ENCODE measurements at regions not wholly inside any gene's neighbourhood (a gene's known extent, or its start where the extent isn't known, plus 50 kb on each side); places are given as distances from the start of the nearest gene placed in this dataset.

DNA sequence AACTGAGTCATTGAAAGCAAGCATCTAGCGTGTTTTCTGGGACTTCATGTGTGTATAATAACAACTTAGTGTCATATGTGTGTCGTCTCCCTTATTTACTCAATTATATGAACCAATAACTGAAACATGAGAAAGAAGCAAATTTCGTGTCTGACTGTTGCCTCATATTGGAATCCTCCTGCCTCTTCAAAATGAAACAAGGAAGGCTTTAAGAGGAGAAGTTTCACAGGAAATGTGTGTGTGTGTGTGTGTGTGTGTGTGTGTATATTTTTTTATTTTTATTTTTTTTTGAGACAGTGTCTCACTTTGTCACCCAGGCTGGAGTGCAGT lies 145.8 kb upstream of the SFRP2 start:
- DNase-seq (ENCODE audit: low spot score in 2 of 2) = no peak
- TF ChIP-seq, protein P1, sequence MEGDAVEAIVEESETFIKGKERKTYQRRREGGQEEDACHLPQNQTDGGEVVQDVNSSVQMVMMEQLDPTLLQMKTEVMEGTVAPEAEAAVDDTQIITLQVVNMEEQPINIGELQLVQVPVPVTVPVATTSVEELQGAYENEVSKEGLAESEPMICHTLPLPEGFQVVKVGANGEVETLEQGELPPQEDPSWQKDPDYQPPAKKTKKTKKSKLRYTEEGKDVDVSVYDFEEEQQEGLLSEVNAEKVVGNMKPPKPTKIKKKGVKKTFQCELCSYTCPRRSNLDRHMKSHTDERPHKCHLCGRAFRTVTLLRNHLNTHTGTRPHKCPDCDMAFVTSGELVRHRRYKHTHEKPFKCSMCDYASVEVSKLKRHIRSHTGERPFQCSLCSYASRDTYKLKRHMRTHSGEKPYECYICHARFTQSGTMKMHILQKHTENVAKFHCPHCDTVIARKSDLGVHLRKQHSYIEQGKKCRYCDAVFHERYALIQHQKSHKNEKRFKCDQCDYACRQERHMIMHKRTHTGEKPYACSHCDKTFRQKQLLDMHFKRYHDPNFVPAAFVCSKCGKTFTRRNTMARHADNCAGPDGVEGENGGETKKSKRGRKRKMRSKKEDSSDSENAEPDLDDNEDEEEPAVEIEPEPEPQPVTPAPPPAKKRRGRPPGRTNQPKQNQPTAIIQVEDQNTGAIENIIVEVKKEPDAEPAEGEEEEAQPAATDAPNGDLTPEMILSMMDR (IDR thresholded peaks at IDR 0.05) = no peak
- no peak for TF ChIP-seq POLR2A (IDR thresholded peaks at IDR 0.05)
- intact Hi-C loops (cut with DNase I; ENCODE audit: low total_unique reads) = no loop called here
- 55 to 65% methylated on average over 3 of the region's 3 CpGs for WGBS, 2 donors
- no peak overlapping the region for H3K4me3 ChIP-seq (ENCODE audit: low read depth, poor library complexity, severe bottlenecking)

DNA sequence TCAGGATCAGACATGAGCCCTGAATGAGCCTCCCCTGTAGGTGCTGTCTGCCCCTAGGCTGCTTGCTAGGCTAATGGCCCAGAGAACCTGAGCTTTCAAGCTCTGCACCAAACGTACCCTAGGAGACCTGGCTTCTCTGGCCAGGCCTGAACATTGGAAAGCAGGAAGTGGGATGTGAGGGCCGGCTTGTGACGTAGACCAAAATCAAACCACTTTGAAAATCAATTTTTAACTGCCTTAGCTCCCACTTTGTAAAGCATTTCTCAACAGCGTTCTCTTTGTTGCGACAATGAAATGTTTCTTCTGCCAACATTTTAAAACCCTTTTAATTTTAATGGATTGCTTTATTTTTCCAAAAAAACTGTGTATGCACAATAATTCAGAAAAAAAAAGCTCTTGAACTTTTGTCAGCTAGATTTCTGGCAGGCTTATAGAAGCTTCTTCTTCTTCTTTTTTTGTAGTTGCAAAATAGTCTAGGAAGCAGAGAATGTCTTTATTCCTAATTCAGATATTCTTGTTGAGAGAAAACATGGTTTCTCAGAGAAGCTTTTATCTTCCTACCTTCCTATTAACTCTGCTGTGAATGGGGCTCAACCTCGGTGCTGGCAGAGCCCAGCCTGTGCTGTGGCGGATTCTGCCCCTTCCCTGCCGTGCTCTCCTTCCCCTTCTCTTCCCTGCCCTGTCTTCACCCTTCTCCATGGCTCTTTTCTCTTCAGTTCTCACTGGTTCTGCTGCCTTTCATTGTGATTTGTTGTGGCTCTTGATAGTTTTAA lies 145.2 kb upstream of the SFRP2 start:
- intact Hi-C loops (cut with DNase I; ENCODE audit: low total_unique reads) = no loop called here
- WGBS, 2 donors = 55 to 57% methylated on average over 8 of the region's 8 CpGs
- no peak for DNase-seq (ENCODE audit: low spot score in 2 of 2)
- TF ChIP-seq POLR2A (IDR thresholded peaks at IDR 0.05) = no peak
- TF ChIP-seq, protein P1 (IDR thresholded peaks at IDR 0.05) = no peak
- H3K4me3 ChIP-seq (ENCODE audit: low read depth, poor library complexity, severe bottlenecking) = no peak overlapping the region

DNA sequence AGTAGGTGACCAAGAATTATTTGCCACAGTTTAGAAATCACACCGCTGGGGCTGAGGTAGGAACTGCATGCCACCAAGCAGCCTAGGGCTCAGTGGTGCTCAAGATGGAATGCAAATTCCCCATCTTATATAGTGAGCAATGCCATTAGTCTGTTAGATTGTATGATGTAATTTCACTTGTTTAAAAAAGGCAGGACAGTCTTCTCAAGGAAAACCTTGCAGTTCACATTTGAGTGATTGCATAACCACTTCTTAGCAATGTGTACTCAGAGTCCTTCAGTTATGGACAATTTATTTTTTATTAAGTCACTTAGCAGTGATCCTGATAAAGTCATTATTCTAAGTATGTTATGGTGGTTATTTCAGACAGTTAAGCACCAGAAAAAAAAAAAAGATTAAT lies 142.9 kb upstream of the SFRP2 start:
- no peak for DNase-seq (ENCODE audit: low spot score in 2 of 2)
- H3K4me3 ChIP-seq (ENCODE audit: low read depth, poor library complexity, severe bottlenecking) = no peak overlapping the region
- intact Hi-C loops (cut with DNase I; ENCODE audit: low total_unique reads) = no loop called here
- 79 to 85% methylated on average over 1 of the region's 1 CpG for WGBS, 2 donors
- TF ChIP-seq, protein P1 (IDR thresholded peaks at IDR 0.05) = no peak
- TF ChIP-seq POLR2A (IDR thresholded peaks at IDR 0.05) = no peak

DNA sequence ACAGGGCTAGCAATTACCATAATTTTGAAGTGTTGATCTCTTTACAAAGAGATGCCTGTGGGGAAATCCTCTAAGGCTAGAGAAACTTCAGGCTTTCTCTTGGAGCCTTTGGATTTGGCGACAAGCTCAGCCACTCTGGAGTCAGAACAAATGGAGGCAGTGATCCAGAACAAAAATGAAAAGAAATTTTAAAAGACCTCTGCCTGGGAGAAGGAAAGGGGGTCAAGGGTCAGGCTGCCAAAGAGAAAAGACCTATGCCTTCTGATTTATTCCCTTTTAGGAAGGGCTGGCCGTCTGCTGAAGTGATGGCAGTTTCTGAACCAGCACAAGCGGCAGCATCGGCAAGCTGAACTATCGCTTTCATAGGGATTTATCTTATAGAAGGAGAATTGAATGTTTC lies 140.8 kb upstream of the SFRP2 start:
- WGBS, 2 donors = 49 to 69% methylated on average over 5 of the region's 5 CpGs
- H3K4me3 ChIP-seq (ENCODE audit: low read depth, poor library complexity, severe bottlenecking) = no peak overlapping the region
- intact Hi-C loops (cut with DNase I; ENCODE audit: low total_unique reads) = no loop called here
- TF ChIP-seq, protein P1 (IDR thresholded peaks at IDR 0.05) = no peak
- no peak for TF ChIP-seq POLR2A (IDR thresholded peaks at IDR 0.05)
- no peak for DNase-seq (ENCODE audit: low spot score in 2 of 2)

DNA sequence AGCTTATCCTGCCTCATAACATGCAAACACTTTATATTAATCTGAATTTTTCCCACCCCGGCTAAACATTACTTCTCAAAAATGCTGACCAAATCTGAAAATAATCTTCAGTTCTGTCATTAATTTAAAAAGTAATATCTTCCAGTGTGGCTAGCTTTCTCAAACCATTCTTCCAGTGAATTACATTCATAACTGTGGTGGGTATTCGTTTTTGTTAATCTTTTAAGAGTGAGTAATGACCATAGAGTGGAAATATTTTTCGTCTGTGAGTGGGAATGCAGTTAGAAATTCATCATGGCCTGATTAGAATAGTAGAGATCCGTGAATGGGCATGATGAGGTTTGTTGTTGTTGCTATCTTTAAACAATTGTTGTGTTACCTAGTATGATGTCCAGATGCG lies 138.6 kb upstream of the SFRP2 start:
- no peak overlapping the region for H3K4me3 ChIP-seq (ENCODE audit: low read depth, poor library complexity, severe bottlenecking)
- 70 to 71% methylated on average over 5 of the region's 5 CpGs for WGBS, 2 donors
- intact Hi-C loops (cut with DNase I; ENCODE audit: low total_unique reads) = no loop called here
- TF ChIP-seq POLR2A (IDR thresholded peaks at IDR 0.05) = no peak
- TF ChIP-seq, protein P1 (IDR thresholded peaks at IDR 0.05) = no peak
- DNase-seq (ENCODE audit: low spot score in 2 of 2) = no peak

DNA sequence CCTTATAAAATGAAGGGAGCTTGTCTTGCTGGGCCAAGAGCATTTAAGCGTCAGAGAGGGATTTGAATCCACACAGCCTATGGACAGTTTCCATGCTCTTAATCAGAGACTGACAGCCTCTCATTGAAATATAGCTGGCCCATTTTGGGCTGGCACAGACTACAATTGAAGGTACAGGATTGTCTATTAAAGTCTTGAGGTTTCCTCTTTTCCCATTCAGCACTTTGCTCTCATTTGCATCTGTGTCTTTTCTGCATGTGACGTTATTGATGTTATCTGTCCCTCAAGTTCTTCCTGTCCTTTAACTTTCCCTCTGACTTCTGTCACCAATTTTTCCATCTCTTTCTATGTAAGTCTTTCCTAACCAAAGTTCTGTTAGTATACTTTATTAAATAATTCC lies 133.3 kb upstream of the SFRP2 start:
- no peak overlapping the region for H3K4me3 ChIP-seq (ENCODE audit: low read depth, poor library complexity, severe bottlenecking)
- intact Hi-C loops (cut with DNase I; ENCODE audit: low total_unique reads) = no loop called here
- DNase-seq (ENCODE audit: low spot score in 2 of 2) = no peak
- TF ChIP-seq, protein P1 (IDR thresholded peaks at IDR 0.05) = no peak
- no peak for TF ChIP-seq POLR2A (IDR thresholded peaks at IDR 0.05)
- WGBS, 2 donors = 64 to 87% methylated on average over 2 of the region's 2 CpGs

Measured in lower leg skin (tissue), 4 donors.